Thyroid gland (tissue), 4 donors: ENCODE measurements at regions not wholly inside any gene's neighbourhood (a gene's known extent, or its start where the extent isn't known, plus 50 kb on each side); places are given as distances from the start of the nearest gene placed in this dataset.

Experiments used
- DNase-seq, 2 donors: peaks; one replicate each; pipeline ENCODE4 v3.0.0-alpha.2; 2019
- H3K27ac ChIP-seq, 3 donors: fragments of 200-600 bp; sonication (generic); 1 replicate in 2 of 3; 2 replicates in 1 of 3; pipeline ENCODE4 v1.5.1; 2016 to 2019; ENCODE audit warnings: mild to moderate bottlenecking in 1 of 3, moderate library complexity in 1 of 3
- H3K27me3 ChIP-seq: fragments of 200-600 bp; sonication (generic); one replicate; pipeline ENCODE4 v1.5.1; 2019
- H3K36me3 ChIP-seq, 2 donors: fragments of 200-600 bp; sonication (generic); one replicate each; pipeline ENCODE4 v1.5.1; 2016 to 2019
- H3K4me1 ChIP-seq, 2 donors: fragments of 200-600 bp; sonication (generic); one replicate each; pipeline ENCODE4 v1.5.1; 2017 to 2019
- H3K4me3 ChIP-seq, 3 donors: fragments of 200-600 bp; sonication (generic); replicated peaks in 1 of 3; 1 replicate in 2 of 3; 2 replicates in 1 of 3; pipeline ENCODE4 v1.5.1; 2016; ENCODE audit warnings: mild to moderate bottlenecking in 1 of 3
- H3K9me3 ChIP-seq: fragments of 200-600 bp; sonication (generic); one replicate; pipeline ENCODE4 v1.5.1; 2017
- CTCF ChIP-seq, 6 experiments: fragments of 200-600 bp in 3 of 6; fragments of 450-650 bp in 3 of 6; sonication (generic) in 3 of 6; IDR thresholded peaks; one replicate each; pipeline ENCODE4 v1.5.1; 2016 to 2019; ENCODE audit warnings: antibody characterized with exemption in 6 of 6, mild to moderate bottlenecking in 2 of 6, inconsistent platforms in 1 of 6, moderate library complexity in 1 of 6
- POLR2A ChIP-seq, 2 donors: fragments of 450-650 bp; IDR thresholded peaks; one replicate each; pipeline ENCODE4 v1.6.1; 2017; ENCODE audit warnings: antibody characterized with exemption in 2 of 2, mild to moderate bottlenecking in 2 of 2, moderate library complexity in 1 of 2
- WGBS, 2 donors: methylation state at CpG; one replicate each; pipeline ENCODE4 v1.1.5; 2017; 5-methylcytosine and 5-hydroxymethylcytosine counted together
- intact Hi-C: fragments of 100-400 bp; cut with DNase I; formaldehyde crosslinking; loops from one replicate; pipeline ENCODE4 v1.15.1; 2023

DNA sequence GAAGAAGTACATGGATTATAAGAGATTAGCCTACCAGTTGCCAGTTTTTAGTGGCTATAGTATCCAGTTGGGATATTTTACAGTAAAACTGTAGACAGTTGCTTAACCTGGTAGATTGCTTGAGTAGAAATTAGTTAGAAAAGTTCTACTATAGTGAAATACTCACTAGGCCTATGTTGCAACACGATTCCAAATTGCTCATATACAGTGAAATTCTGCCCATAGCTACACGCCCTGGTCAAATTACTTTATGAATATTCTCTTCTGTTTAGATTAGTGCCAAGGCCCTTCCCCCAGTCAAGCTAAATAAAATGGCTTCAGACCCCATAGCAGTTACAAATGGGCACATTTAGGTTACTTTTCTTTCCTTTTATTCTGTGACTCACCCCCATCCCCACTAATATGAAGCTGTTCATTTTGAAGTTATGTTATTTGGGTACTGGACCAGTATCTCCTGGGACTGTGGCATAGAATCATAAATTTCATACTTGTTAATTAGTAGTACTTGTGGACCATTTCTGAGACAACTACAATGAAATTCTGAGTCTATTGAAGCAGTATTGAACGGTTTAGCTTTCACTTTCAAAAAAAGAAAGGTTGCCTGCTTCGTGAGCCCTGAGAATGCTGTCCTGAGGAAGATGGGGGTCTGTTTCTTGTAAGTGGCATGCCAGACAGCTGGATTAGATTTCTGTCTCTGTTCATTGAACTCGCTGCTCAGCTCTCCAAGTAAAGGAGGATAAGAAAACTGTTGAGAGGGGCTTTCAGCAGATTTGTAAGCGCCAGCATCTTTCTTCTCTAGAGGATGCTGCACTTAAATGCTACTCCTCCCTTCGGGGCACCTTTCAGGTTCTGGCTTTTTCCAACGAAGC lies 65.8 kb upstream of the CFAP20DC start:
- WGBS, 2 donors = 73 to 78% methylated on average over 8 of the region's 8 CpGs
- H3K4me3 ChIP-seq = no peak overlapping the region
- H3K27ac ChIP-seq = no peak overlapping the region
- no peaks in the 10 kb centered on the region for H3K4me1 ChIP-seq
- no peaks in the 10 kb centered on the region for H3K27me3 ChIP-seq
- TF ChIP-seq POLR2A (IDR thresholded peaks at IDR 0.05) (no peak), CTCF (IDR thresholded peaks at IDR 0.05) (no peak)
- intact Hi-C loops = no loop called here
- no peaks in the 10 kb centered on the region for H3K9me3 ChIP-seq
- DNase-seq = no peak
- H3K36me3 ChIP-seq = no peaks in the 10 kb centered on the region

DNA sequence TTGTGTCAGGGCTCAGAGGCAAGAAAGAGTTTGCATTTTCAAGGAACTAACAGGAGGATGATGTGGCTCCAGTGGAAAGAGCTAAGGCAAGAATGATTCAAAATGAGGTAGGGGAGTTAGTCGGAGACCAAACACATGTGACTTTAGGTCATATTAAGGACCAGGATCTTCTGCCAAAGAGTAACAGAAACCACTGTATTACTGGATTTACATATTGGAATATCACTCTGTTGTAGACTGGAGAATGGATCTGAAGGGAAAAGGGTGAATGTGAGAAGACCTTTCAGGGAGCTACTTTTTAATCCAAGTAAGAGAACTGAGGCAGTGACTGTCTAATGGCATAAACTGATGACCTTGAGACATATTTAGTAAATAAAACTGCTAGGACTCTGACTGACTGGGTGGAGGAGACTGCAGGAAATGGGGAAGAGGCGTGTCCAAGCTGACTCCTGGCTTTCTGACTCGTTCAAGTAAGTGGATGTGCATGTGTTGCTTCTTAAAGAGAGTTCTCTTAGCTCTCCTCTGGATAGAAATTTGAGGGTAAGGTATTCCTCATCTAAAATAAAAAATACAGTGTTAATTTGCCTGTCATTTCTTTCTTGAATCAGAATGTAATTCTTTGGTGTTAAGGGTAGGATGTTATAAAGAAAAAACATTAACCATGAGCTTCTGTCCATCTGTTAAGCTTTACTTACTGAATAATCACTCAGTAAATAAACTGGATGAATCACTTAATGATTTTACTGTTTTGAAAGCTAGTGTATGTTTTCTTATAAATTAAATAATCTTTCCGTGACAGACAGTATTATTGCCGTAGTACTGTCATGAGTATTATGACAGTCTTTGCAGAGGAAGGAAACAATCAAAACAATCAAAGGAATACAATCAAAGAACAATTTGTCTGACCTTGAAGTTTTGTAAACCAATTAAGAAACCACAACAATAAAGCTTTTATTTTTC lies 58.3 kb upstream of the CFAP20DC start:
- WGBS, 2 donors = 72 to 75% methylated on average over 5 of the region's 5 CpGs
- intact Hi-C loops = no loop called here

GRCh38 chr3:59106085-59106648 lies 56.3 kb upstream of the CFAP20DC start:
- intact Hi-C loops = no loop called here
- WGBS, 2 donors = 90% methylated on average over 1 of the region's 1 CpG

More for the DNA sequence above, 58.3 kb upstream of the CFAP20DC start:
- no peaks in the 10 kb centered on the region for H3K27me3 ChIP-seq
- DNase-seq = no peak
- H3K4me1 ChIP-seq = peaks cover 0 to 10% of the 10 kb centered on the region in 2 donors
- H3K4me3 ChIP-seq = no peak overlapping the region
- no peak overlapping the region for H3K27ac ChIP-seq
- no peaks in the 10 kb centered on the region for H3K36me3 ChIP-seq
- no peak for TF ChIP-seq CTCF (IDR thresholded peaks at IDR 0.05)
- TF ChIP-seq POLR2A (IDR thresholded peaks at IDR 0.05) = no peak
- H3K9me3 ChIP-seq = no peaks in the 10 kb centered on the region

DNA sequence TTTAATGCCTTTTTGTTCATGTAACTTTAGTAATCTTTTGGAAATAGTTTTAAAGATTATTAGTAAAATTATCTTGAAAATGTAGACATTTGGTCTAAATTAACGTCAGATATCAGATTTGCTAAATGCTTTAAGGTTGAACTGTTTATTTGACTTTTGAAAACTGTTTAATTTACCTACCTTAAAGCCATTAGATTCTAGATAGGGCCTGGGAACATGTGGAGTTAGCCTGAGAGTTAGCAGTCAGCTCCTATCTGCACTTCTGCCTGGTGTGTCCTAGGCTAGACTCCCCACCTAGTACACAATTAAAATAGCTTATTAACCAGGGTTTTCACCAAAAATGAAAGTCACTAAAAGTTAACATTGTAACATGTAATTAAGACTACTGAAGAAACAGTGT lies 53.7 kb upstream of the CFAP20DC start:
- intact Hi-C loops = no loop called here
- H3K27me3 ChIP-seq = no peaks in the 10 kb centered on the region
- peaks cover 0 to 10% of the 10 kb centered on the region in 2 donors for H3K4me1 ChIP-seq
- H3K4me3 ChIP-seq = no peak overlapping the region
- TF ChIP-seq POLR2A (IDR thresholded peaks at IDR 0.05) (no peak), CTCF (IDR thresholded peaks at IDR 0.05) (no peak)
- DNase-seq = no peak
- WGBS, 2 donors = 87 to 89% methylated on average over 1 of the region's 1 CpG
- H3K36me3 ChIP-seq = no peaks in the 10 kb centered on the region
- no peaks in the 10 kb centered on the region for H3K9me3 ChIP-seq
- no peak overlapping the region for H3K27ac ChIP-seq

More at GRCh38 chr3:59106085-59106648, 56.3 kb upstream of the CFAP20DC start:
- Histone ChIP-seq H3K36me3 (no peaks in the 10 kb centered on the region), H3K9me3 (no peaks in the 10 kb centered on the region), H3K27me3 (no peaks in the 10 kb centered on the region), H3K4me1 (peaks cover 0 to 10% of the 10 kb centered on the region in 2 donors), H3K27ac (no peak overlapping the region), H3K4me3 (no peak overlapping the region)
- DNase-seq = no peak
- TF ChIP-seq POLR2A (IDR thresholded peaks at IDR 0.05) = no peak
- no peak for TF ChIP-seq CTCF (IDR thresholded peaks at IDR 0.05)
